Ishikawa (cell line): ENCODE measurements at regions not wholly inside any gene's neighbourhood (a gene's known extent, or its start where the extent isn't known, plus 50 kb on each side); places are given as distances from the start of the nearest gene placed in this dataset.

Experiments used
- CEBPB ChIP-seq: IDR thresholded peaks from 2 replicates; pipeline ENCODE4 v1.6.1; 2012
- CREB1 ChIP-seq: IDR thresholded peaks from 2 replicates; pipeline ENCODE4 v1.6.1; 2012; ENCODE audit warnings: low read depth
- EGR1 ChIP-seq: IDR thresholded peaks from 2 replicates; pipeline ENCODE4 v1.6.1; 2012
- EP300 ChIP-seq: IDR thresholded peaks from 2 replicates; pipeline ENCODE4 v1.6.1; 2012; ENCODE audit warnings: borderline replicate concordance
- FOXM1 ChIP-seq: IDR thresholded peaks from 2 replicates; pipeline ENCODE4 v1.6.1; 2012; ENCODE audit warnings: low read depth, borderline replicate concordance
- NFIC ChIP-seq: IDR thresholded peaks from 2 replicates; pipeline ENCODE4 v1.6.1; 2012
- RAD21 ChIP-seq: IDR thresholded peaks from 2 replicates; pipeline ENCODE4 v1.6.1; 2012; ENCODE audit warnings: low read depth
- TAF1 ChIP-seq: IDR thresholded peaks from 2 replicates; pipeline ENCODE4 v1.6.1; 2012; ENCODE audit warnings: low read depth, mild to moderate bottlenecking
- TEAD4 ChIP-seq: IDR thresholded peaks from 2 replicates; pipeline ENCODE4 v1.6.1; 2012
- YY1 ChIP-seq: IDR thresholded peaks from 2 replicates; pipeline ENCODE4 v1.6.1; 2012; ENCODE audit warnings: low read depth
- TF ChIP-seq, protein P1 (sequence below): IDR thresholded peaks from 2 replicates; pipeline ENCODE4 v1.6.1; 2012; ENCODE audit warnings: low read depth, mild to moderate bottlenecking
- TF ChIP-seq, protein P2 (sequence below): IDR thresholded peaks from 2 replicates; pipeline ENCODE4 v1.6.1; 2012

DNA sequence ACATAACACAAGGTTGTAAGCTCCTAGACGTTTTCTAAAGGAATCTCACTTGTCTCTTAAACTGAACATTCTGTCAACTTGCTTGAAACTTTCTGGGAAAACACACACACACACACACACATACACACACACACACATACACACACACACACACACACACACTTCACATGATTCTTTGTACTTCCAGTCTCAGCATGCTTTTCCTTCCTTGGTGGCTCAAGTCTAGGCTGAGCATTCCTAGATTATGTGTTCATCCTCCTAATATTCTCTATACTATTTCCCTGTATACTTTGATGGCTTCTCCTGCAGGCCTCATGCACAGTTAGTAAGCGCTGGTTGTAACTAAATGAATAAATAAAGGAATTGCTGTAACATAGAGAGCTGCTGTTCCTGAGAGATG is 372.1 kb downstream of the PTPRC start:
- TF ChIP-seq RAD21 (no peak), CEBPB (no peak), NFIC (no peak), EP300 (no peak), YY1 (no peak), TAF1 (no peak), CREB1 (no peak), TEAD4 (no peak), FOXM1 (no peak), EGR1 (no peak)
- TF ChIP-seq, protein P1, sequence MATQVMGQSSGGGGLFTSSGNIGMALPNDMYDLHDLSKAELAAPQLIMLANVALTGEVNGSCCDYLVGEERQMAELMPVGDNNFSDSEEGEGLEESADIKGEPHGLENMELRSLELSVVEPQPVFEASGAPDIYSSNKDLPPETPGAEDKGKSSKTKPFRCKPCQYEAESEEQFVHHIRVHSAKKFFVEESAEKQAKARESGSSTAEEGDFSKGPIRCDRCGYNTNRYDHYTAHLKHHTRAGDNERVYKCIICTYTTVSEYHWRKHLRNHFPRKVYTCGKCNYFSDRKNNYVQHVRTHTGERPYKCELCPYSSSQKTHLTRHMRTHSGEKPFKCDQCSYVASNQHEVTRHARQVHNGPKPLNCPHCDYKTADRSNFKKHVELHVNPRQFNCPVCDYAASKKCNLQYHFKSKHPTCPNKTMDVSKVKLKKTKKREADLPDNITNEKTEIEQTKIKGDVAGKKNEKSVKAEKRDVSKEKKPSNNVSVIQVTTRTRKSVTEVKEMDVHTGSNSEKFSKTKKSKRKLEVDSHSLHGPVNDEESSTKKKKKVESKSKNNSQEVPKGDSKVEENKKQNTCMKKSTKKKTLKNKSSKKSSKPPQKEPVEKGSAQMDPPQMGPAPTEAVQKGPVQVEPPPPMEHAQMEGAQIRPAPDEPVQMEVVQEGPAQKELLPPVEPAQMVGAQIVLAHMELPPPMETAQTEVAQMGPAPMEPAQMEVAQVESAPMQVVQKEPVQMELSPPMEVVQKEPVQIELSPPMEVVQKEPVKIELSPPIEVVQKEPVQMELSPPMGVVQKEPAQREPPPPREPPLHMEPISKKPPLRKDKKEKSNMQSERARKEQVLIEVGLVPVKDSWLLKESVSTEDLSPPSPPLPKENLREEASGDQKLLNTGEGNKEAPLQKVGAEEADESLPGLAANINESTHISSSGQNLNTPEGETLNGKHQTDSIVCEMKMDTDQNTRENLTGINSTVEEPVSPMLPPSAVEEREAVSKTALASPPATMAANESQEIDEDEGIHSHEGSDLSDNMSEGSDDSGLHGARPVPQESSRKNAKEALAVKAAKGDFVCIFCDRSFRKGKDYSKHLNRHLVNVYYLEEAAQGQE, result no peak
- TF ChIP-seq, protein P2, sequence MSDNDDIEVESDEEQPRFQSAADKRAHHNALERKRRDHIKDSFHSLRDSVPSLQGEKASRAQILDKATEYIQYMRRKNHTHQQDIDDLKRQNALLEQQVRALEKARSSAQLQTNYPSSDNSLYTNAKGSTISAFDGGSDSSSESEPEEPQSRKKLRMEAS, result no peak
